ENCODE measurements at regions not wholly inside any gene's neighbourhood (a gene's known extent, or its start where the extent isn't known, plus 50 kb on each side); places are given as distances from the start of the nearest gene placed in this dataset.

- no peak overlapping the region for H3K4me3 ChIP-seq (ENCODE audit: extremely low read depth in 1 of 4, insufficient read depth in 2 of 4, low read depth in 3 of 4, low read length in 4 of 4)
- no peak overlapping the region for H3K14ac ChIP-seq (ENCODE audit: insufficient read length)
- POLR2A ChIA-PET (ENCODE audit: partially characterized antibody) = no interaction called here
- no peak overlapping the region for H3K18ac ChIP-seq (ENCODE audit: extremely low read depth, low read length)
- no peaks in the 10 kb centered on the region for H3K23me2 ChIP-seq (ENCODE audit: low read depth, low read length)
- no peak overlapping the region for H2BK12ac ChIP-seq (ENCODE audit: low read depth, low read length)
- no peak overlapping the region for H3K27ac ChIP-seq (ENCODE audit: low read depth, low read length)
- no peaks in the 10 kb centered on the region for H3K79me1 ChIP-seq (ENCODE audit: low read depth, low read length)
- no peak overlapping the region for H3K23ac ChIP-seq (ENCODE audit: insufficient read length)
- no peak overlapping the region for H3K4ac ChIP-seq (replicated peaks; ENCODE audit: insufficient read length, low read depth, low read length)
- TF ChIP-seq CEBPB (IDR thresholded peaks at IDR 0.05; ENCODE audit: low read depth, low read length) (peak; percentile 85), POLR2AphosphoS5 (IDR thresholded peaks at IDR 0.05; ENCODE audit: low read depth, low read length) (no peak)
- no peak overlapping the region for H2AFZ ChIP-seq (ENCODE audit: low read length)
- no peak overlapping the region for H4K8ac ChIP-seq (ENCODE audit: extremely low read depth, insufficient read depth, low read length)
- H3K4me2 ChIP-seq (ENCODE audit: insufficient read depth in 1 of 2, low read depth in 2 of 2, low read length in 2 of 2) = no peak overlapping the region
- no peaks in the 10 kb centered on the region for H3K4me1 ChIP-seq (replicated peaks in 1 of 4; ENCODE audit: control insufficient read depth in 3 of 4, insufficient read depth in 4 of 4, low read length in 3 of 4)
- no peak overlapping the region for H4K5ac ChIP-seq (ENCODE audit: insufficient read length, low read depth, low read length)
- no peaks in the 10 kb centered on the region for H3K36me3 ChIP-seq (ENCODE audit: control insufficient read depth in 2 of 4, insufficient read depth in 4 of 4, low read length in 3 of 4)
- H2BK5ac ChIP-seq (ENCODE audit: low read depth, low read length) = no peak overlapping the region
- no peak overlapping the region for H2BK15ac ChIP-seq (ENCODE audit: low read length)
- no peak overlapping the region for H2AK5ac ChIP-seq (ENCODE audit: low read depth, low read length)
- FAIRE-seq = no peak
- 93% methylated on average over 6 of the region's 6 CpGs; no CpG with 5 or more reads in 1 of the 2 experiments for WGBS, 2 experiments (ENCODE audit: extremely low coverage in 1 of 2, insufficient coverage in 1 of 2, insufficient read length in 1 of 2, insufficient replicate concordance in 2 of 2, low coverage in 1 of 2, low lambda C conversion rate in 2 of 2, missing lambda C conversion rate in 1 of 2)
- no peaks in the 10 kb centered on the region for H3K9me3 ChIP-seq (ENCODE audit: insufficient read depth in 2 of 2, low read depth in 1 of 2, low read length in 1 of 2)
- CTCF ChIA-PET (ENCODE audit: partially characterized antibody) = no interaction called here
- no peak overlapping the region for H3K9ac ChIP-seq (replicated peaks in 1 of 4; ENCODE audit: extremely low read depth in 1 of 4, low read depth in 3 of 4, low read length in 3 of 4)
- no peak overlapping the region for H3K56ac ChIP-seq (replicated peaks; ENCODE audit: insufficient read length, low read depth, low read length)
- H2BK20ac ChIP-seq (ENCODE audit: low read length) = no peak overlapping the region
- DNase-seq (ENCODE audit: low read depth in 1 of 2, low spot score in 2 of 2) = no peak
- H3K27me3 ChIP-seq (replicated peaks in 1 of 4; ENCODE audit: control insufficient read depth in 3 of 4, extremely low read depth in 1 of 4, insufficient read depth in 3 of 4, low read length in 3 of 4) = no peaks in the 10 kb centered on the region
- no peaks in the 10 kb centered on the region for H3K79me2 ChIP-seq (ENCODE audit: control insufficient read depth in 1 of 2, insufficient read depth in 2 of 2, low read length in 2 of 2)
- H2BK120ac ChIP-seq (replicated peaks; ENCODE audit: low read depth, low read length) = no peak overlapping the region
- H4K20me1 ChIP-seq (replicated peaks in 1 of 2; ENCODE audit: control insufficient read depth in 1 of 2, insufficient read depth in 2 of 2, low read length in 2 of 2) = no peaks in the 10 kb centered on the region
- H4K91ac ChIP-seq (replicated peaks; ENCODE audit: insufficient read length, low read length) = no peak overlapping the region
Measured at GRCh38 chr5:143600396-143601075, 197.1 kb upstream of the NR3C1 start.
